ENCODE measurements at regions not wholly inside any gene's neighbourhood (a gene's known extent, or its start where the extent isn't known, plus 50 kb on each side); places are given as distances from the start of the nearest gene placed in this dataset.

GRCh38 chr4:17273047-17273446, 238.8 kb downstream of the QDPR start:
- no peak for TF ChIP-seq REST (IDR thresholded peaks at IDR 0.05; ENCODE audit: low read depth)
- TF ChIP-seq RAD21 (IDR thresholded peaks at IDR 0.05; ENCODE audit: low read depth): no peak
- no peak for TF ChIP-seq FOXM1 (IDR thresholded peaks at IDR 0.05; ENCODE audit: borderline replicate concordance, low read depth)
- TF ChIP-seq ZBTB7A (IDR thresholded peaks at IDR 0.05; ENCODE audit: low read depth): no peak
- TF ChIP-seq EGR1 (IDR thresholded peaks at IDR 0.05): no peak
- TF ChIP-seq MAX (IDR thresholded peaks at IDR 0.05): no peak
- no peak for TF ChIP-seq NFIC (IDR thresholded peaks at IDR 0.05)
- no peak for TF ChIP-seq CREB1 (IDR thresholded peaks at IDR 0.05; ENCODE audit: low read depth)
- TF ChIP-seq TEAD4 (IDR thresholded peaks at IDR 0.05): no peak
- no peak for TF ChIP-seq TCF12 (IDR thresholded peaks at IDR 0.05; ENCODE audit: low read depth)

DNA sequence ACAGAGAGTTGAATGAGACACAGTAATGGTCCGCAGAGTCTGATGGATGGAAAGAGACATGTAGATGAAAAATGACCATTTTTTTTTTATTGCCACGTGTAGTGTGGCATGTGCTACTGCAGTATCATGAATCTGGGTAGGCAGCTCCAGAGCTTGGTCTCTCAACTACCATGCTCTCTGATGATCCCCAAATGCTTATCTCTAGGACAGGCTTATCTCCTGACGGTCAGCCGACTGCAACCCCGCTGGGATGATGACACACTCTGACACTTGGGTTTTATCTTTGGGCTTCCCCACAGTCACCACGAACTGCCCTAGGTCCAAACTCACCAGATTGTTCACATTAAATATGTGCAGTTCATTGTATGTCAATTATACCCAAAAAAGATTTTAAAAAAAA, 239.7 kb downstream of the QDPR start:
- TF ChIP-seq CEBPB (IDR thresholded peaks at IDR 0.05) (no peak), EP300 (IDR thresholded peaks at IDR 0.05; ENCODE audit: borderline replicate concordance) (no peak), REST (IDR thresholded peaks at IDR 0.05; ENCODE audit: low read depth) (no peak), USF1 (IDR thresholded peaks at IDR 0.05) (no peak), FOXM1 (IDR thresholded peaks at IDR 0.05; ENCODE audit: borderline replicate concordance, low read depth) (no peak), ZBTB7A (IDR thresholded peaks at IDR 0.05; ENCODE audit: low read depth) (no peak)

DNA sequence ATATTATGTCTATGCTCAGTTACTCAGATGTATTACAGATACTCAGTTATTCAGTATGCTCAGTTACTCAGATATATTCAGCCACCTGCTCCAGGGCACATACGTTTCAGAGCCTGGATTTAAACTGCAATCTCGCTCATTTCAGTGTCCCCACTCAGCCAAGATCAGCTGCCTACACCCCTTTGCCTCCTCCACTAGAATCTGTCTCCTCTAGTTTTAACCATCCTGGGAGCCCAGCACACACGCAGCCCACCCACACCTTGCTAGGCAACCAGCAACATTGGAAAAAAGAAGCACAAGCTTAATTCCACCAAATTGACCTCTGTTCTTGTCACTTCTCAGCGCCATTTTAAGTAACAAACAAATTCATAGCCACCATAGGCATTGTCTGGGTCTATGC, 246.2 kb downstream of the QDPR start:
- TF ChIP-seq EGR1 (IDR thresholded peaks at IDR 0.05): no peak
- TF ChIP-seq NFIC (IDR thresholded peaks at IDR 0.05): no peak
- no peak for TF ChIP-seq MAX (IDR thresholded peaks at IDR 0.05)
- TF ChIP-seq USF1 (IDR thresholded peaks at IDR 0.05): no peak
- no peak for TF ChIP-seq TCF12 (IDR thresholded peaks at IDR 0.05; ENCODE audit: low read depth)
- TF ChIP-seq RAD21 (IDR thresholded peaks at IDR 0.05; ENCODE audit: low read depth): no peak
- TF ChIP-seq EP300 (IDR thresholded peaks at IDR 0.05; ENCODE audit: borderline replicate concordance): no peak
- no peak for TF ChIP-seq FOXM1 (IDR thresholded peaks at IDR 0.05; ENCODE audit: borderline replicate concordance, low read depth)
- no peak for TF ChIP-seq TEAD4 (IDR thresholded peaks at IDR 0.05)
- TF ChIP-seq ZBTB7A (IDR thresholded peaks at IDR 0.05; ENCODE audit: low read depth): no peak
- TF ChIP-seq TAF1 (IDR thresholded peaks at IDR 0.05; ENCODE audit: low read depth): no peak
- TF ChIP-seq YY1 (IDR thresholded peaks at IDR 0.05; ENCODE audit: low read depth): no peak
- TF ChIP-seq CREB1 (IDR thresholded peaks at IDR 0.05; ENCODE audit: low read depth): no peak
- no peak for TF ChIP-seq CEBPB (IDR thresholded peaks at IDR 0.05)

DNA sequence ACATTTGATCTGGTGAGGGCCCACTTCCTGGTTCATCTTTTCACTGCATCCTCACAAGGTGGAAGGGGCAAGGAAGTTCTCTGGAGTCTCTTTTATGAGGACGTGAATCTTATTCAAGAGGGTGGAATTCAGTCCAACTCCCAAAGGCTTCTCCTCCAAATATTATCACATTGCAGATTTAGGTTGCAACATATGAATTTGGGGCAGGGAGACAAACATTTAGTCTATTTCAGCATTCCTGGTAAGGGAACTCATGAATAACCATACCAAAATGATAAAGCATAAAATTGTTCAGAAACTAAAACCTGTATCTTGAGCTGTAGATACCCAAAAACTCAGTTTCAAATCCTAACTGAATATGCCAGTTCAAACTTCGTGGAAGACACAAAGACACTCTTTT, 246.8 kb downstream of the QDPR start:
- TF ChIP-seq YY1 (IDR thresholded peaks at IDR 0.05; ENCODE audit: low read depth): no peak
- TF ChIP-seq TCF12 (IDR thresholded peaks at IDR 0.05; ENCODE audit: low read depth): no peak
- TF ChIP-seq USF1 (IDR thresholded peaks at IDR 0.05): no peak
- TF ChIP-seq EGR1 (IDR thresholded peaks at IDR 0.05): no peak
- no peak for TF ChIP-seq FOXM1 (IDR thresholded peaks at IDR 0.05; ENCODE audit: borderline replicate concordance, low read depth)
- TF ChIP-seq EP300 (IDR thresholded peaks at IDR 0.05; ENCODE audit: borderline replicate concordance): no peak
- TF ChIP-seq ZBTB7A (IDR thresholded peaks at IDR 0.05; ENCODE audit: low read depth): no peak
- no peak for TF ChIP-seq REST (IDR thresholded peaks at IDR 0.05; ENCODE audit: low read depth)
- no peak for TF ChIP-seq RAD21 (IDR thresholded peaks at IDR 0.05; ENCODE audit: low read depth)
- no peak for TF ChIP-seq MAX (IDR thresholded peaks at IDR 0.05)
- TF ChIP-seq CEBPB (IDR thresholded peaks at IDR 0.05): no peak
- TF ChIP-seq TEAD4 (IDR thresholded peaks at IDR 0.05): no peak
- TF ChIP-seq NFIC (IDR thresholded peaks at IDR 0.05): no peak

Measured in Ishikawa (cell line).